Left ventricle myocardium inferior (tissue), 1 donor: ENCODE measurements at regions not wholly inside any gene's neighbourhood (a gene's known extent, or its start where the extent isn't known, plus 50 kb on each side); places are given as distances from the start of the nearest gene placed in this dataset.

Experiments used
- DNase-seq: peaks from one replicate; pipeline ENCODE4 v3.0.0-alpha.2; 2020
- H3K27ac ChIP-seq: fragments of 200-600 bp; replicated peaks from 2 replicates; pipeline ENCODE4 v1.8.0; 2021
- H3K27me3 ChIP-seq: fragments of 200-600 bp; 2 replicates; pipeline ENCODE4 v1.8.0; 2021; ENCODE audit warnings: low read depth
- H3K36me3 ChIP-seq: fragments of 200-600 bp; 2 replicates; pipeline ENCODE4 v1.8.0; 2021
- H3K4me1 ChIP-seq: fragments of 200-600 bp; 2 replicates; pipeline ENCODE4 v1.8.0; 2021
- H3K4me3 ChIP-seq: fragments of 200-600 bp; 2 replicates; pipeline ENCODE4 v1.8.0; 2021; ENCODE audit warnings: mild to moderate bottlenecking, moderate library complexity
- H3K9me3 ChIP-seq: fragments of 200-600 bp; replicated peaks from 2 replicates; pipeline ENCODE4 v1.8.0; 2021
- intact Hi-C: fragments of 100-400 bp; cut with micrococcal nuclease; formaldehyde crosslinking; loops from one replicate; pipeline ENCODE4 v1.11.0; 2022
- TF ChIP-seq, protein P1 (sequence below): fragments of 200-600 bp; IDR thresholded peaks from 2 replicates; pipeline ENCODE4 v1.8.0; 2021; ENCODE audit warnings: antibody characterized with exemption, mild to moderate bottlenecking, borderline replicate concordance
- donor health status: DM: no; HTN: yes; CAD: no; lungs with severe emphysema.

DNA sequence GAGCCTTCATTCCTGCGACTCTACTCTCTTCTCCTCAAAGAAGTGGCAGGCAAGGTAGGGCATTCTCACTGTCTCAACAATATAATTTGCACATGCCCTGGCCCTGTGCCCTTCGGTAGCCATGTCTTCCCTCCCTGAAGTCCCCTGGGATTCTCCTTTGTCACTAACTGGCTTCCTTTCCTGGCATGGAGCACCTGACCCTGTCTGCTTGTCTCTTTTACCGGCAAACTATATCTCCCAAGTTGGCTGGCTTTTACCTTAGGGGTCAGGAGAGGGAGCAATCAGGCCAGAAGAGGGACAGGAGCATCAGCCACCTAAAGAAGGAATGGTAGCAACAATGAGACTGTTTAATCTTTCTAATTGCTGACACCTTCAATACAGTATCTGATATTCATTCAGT is 51.9 kb upstream of the RMDN2 start:
- H3K27me3 ChIP-seq: no peaks in the 10 kb centered on the region
- no peaks in the 10 kb centered on the region for H3K9me3 ChIP-seq
- peaks cover 83% of the 10 kb centered on the region for H3K4me1 ChIP-seq
- TF ChIP-seq, protein P1, sequence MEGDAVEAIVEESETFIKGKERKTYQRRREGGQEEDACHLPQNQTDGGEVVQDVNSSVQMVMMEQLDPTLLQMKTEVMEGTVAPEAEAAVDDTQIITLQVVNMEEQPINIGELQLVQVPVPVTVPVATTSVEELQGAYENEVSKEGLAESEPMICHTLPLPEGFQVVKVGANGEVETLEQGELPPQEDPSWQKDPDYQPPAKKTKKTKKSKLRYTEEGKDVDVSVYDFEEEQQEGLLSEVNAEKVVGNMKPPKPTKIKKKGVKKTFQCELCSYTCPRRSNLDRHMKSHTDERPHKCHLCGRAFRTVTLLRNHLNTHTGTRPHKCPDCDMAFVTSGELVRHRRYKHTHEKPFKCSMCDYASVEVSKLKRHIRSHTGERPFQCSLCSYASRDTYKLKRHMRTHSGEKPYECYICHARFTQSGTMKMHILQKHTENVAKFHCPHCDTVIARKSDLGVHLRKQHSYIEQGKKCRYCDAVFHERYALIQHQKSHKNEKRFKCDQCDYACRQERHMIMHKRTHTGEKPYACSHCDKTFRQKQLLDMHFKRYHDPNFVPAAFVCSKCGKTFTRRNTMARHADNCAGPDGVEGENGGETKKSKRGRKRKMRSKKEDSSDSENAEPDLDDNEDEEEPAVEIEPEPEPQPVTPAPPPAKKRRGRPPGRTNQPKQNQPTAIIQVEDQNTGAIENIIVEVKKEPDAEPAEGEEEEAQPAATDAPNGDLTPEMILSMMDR: no peak
- no peak for DNase-seq
- no peaks in the 10 kb centered on the region for H3K36me3 ChIP-seq
- intact Hi-C loops: no loop called here
- no peak overlapping the region for H3K4me3 ChIP-seq
- peak overlapping the region; percentile 51 for H3K27ac ChIP-seq

DNA sequence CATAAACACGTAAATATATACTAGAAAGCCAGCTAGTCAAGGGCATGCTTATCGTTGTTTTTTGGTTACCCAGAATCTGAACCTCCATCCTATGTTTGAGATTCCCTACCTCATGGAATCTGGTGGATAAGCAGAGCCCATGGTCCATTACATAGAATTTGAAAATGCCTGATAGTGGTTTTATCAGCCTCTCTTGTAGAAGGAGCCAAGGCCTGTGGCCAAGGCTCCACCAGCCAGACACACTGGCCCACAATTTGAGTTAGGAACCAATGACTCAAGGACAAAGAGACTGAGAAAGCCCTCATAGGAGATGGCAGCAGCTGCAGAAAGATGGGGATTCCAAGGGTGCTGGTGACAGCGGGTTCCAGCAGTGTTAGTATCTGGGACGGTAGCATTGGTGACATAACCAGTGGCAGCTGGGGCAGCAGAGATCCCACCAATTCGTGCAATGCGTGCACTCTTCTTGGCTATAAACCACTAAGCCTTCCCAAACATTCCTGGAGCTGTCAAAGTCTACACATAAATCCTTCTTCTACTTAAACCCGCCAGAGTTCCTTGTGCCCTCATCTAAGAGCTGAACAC is 51.2 kb upstream of the RMDN2 start:
- H3K27me3 ChIP-seq: no peaks in the 10 kb centered on the region
- no peak for DNase-seq
- peaks cover 77% of the 10 kb centered on the region for H3K4me1 ChIP-seq
- H3K27ac ChIP-seq: peak overlapping the region; percentile 51
- intact Hi-C loops: no loop called here
- no peaks in the 10 kb centered on the region for H3K9me3 ChIP-seq
- H3K36me3 ChIP-seq: no peaks in the 10 kb centered on the region
- no peak overlapping the region for H3K4me3 ChIP-seq
- TF ChIP-seq, protein P1: no peak

DNA sequence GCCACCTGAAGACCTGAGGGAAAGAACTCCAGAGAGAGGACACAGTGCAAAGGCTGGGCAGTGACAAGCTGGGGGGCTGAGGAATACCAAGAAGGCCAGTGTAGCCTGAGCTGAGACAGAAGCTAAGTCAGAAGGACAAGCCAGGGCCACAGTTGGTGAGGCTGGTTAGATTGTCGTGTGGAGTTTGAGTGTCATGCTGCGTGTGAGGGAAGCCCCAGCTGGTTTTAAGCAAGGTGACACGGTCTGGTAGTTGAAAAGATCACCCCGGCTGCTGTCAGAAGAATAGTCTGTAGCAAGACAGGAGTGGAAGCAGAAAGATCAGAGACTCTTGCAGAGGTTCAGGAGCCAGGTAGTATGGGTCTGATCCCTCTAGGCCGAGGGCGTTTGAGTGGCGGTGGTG is 50.6 kb upstream of the RMDN2 start:
- H3K4me3 ChIP-seq: no peak overlapping the region
- intact Hi-C loops: no loop called here

More for the DNA sequence above, 50.6 kb upstream of the RMDN2 start:
- Histone ChIP-seq H3K27ac (no peak overlapping the region), H3K4me1 (peaks cover 73% of the 10 kb centered on the region), H3K9me3 (no peaks in the 10 kb centered on the region), H3K27me3 (no peaks in the 10 kb centered on the region), H3K36me3 (no peaks in the 10 kb centered on the region)
- DNase-seq: no peak
- TF ChIP-seq, protein P1: no peak
